HG03378 (cell line): ENCODE measurements at regions not wholly inside any gene's neighbourhood (a gene's known extent, or its start where the extent isn't known, plus 50 kb on each side); places are given as distances from the start of the nearest gene placed in this dataset.
"Not testable (repeated sequence)": the region's sequence is repeated elsewhere in the genome, so short reads cannot be mapped to it uniquely, and the experiment has no call there.

ENCODE experiments used
- ATAC-seq: cut with Tn5 transposase; IDR thresholded peaks from one replicate; pipeline ENCODE4 v1.9.1; 2021; ENCODE audit warnings: mild to moderate bottlenecking, moderate library complexity; ENCODE audit not compliant: unreplicated experiment

GRCh38 chr9:33623658-33624586 is 99.9 kb downstream of the ANKRD18B start:
- ATAC-seq = peak; percentile 70

- ATAC-seq = not testable (repeated sequence)
Measured at GRCh38 chr9:33628318-33628717, 104.3 kb downstream of the ANKRD18B start.

GRCh38 chr9:33628865-33629410 is 104.9 kb downstream of the ANKRD18B start:
- no peak for ATAC-seq

- no peak for ATAC-seq
Measured at GRCh38 chr9:33633636-33634035, 109.6 kb downstream of the ANKRD18B start.

GRCh38 chr9:33637881-33638280 is 113.8 kb downstream of the ANKRD18B start:
- ATAC-seq = no peak

GRCh38 chr9:33638391-33638915 is 114.4 kb downstream of the ANKRD18B start:
- ATAC-seq = no peak

- ATAC-seq = no peak
Measured at GRCh38 chr9:33645706-33646105, 121.7 kb downstream of the ANKRD18B start.

GRCh38 chr9:33649463-33649862 is 125.4 kb downstream of the ANKRD18B start:
- no peak for ATAC-seq

GRCh38 chr9:33651125-33651524 is 127.1 kb downstream of the ANKRD18B start:
- ATAC-seq = no peak

- ATAC-seq = no peak
Measured at GRCh38 chr9:33659921-33660320, 135.4 kb upstream of the PRSS3 start.

- ATAC-seq = no peak
Measured at GRCh38 chr9:33660772-33661171, 134.6 kb upstream of the PRSS3 start.

GRCh38 chr9:33661176-33661575 is 134.2 kb upstream of the PRSS3 start:
- ATAC-seq = no peak

GRCh38 chr9:33662871-33663270 is 132.5 kb upstream of the PRSS3 start:
- no peak for ATAC-seq

- not testable (repeated sequence) for ATAC-seq
Measured at GRCh38 chr9:33676194-33676745, 119.1 kb upstream of the PRSS3 start.

- ATAC-seq = no peak
Measured at GRCh38 chr9:33676746-33677505, 118.4 kb upstream of the PRSS3 start.

GRCh38 chr9:33677506-33677809 is 117.9 kb upstream of the PRSS3 start:
- no peak for ATAC-seq

GRCh38 chr9:33677961-33678360 is 117.4 kb upstream of the PRSS3 start:
- ATAC-seq = no peak

- no peak for ATAC-seq
Measured at GRCh38 chr9:33682551-33682950, 112.8 kb upstream of the PRSS3 start.

- no peak for ATAC-seq
Measured at GRCh38 chr9:33684831-33685230, 110.5 kb upstream of the PRSS3 start.

GRCh38 chr9:33686942-33687341 is 108.4 kb upstream of the PRSS3 start:
- no peak for ATAC-seq

- no peak for ATAC-seq
Measured at GRCh38 chr9:33687779-33688178, 107.6 kb upstream of the PRSS3 start.
